Activated naive CD8-positive, alpha-beta T cell treated with anti-CD3 and anti-CD28 coated beads, Interleukin-2, amount 10 ng/mL, durations not matched to agents 7 days and 5 days (primary cell): ENCODE measurements at regions not wholly inside any gene's neighbourhood (a gene's known extent, or its start where the extent isn't known, plus 50 kb on each side); places are given as distances from the start of the nearest gene placed in this dataset.
"Not testable (repeated sequence)": the region's sequence is repeated elsewhere in the genome, so short reads cannot be mapped to it uniquely, and the experiment has no call there.

Experiments used
- ATAC-seq: fragments of 150-1000 bp; cut with Tn5 transposase; one replicate; pipeline ENCODE4 v1.10.0; 2021; ENCODE audit warnings: low read depth, moderate library complexity
- POLR2A ChIA-PET: fragments of 350-600 bp; sonication (Branson Sonifier 250); formaldehyde crosslinking; loops from one replicate; lab custom pipeline; 2021; ENCODE audit warnings: antibody characterized with exemption; lab: Charles Lee
- DNase-seq: peaks from one replicate; pipeline ENCODE4 v3.0.0; 2021
- H3K27ac Mint-ChIP-seq: one replicate; pipeline ENCODE4 v1.8.0; 2022; ENCODE audit warnings: mild to moderate bottlenecking, mixed read lengths
- H3K27me3 Mint-ChIP-seq: one replicate; pipeline ENCODE4 v1.8.0; 2022; ENCODE audit warnings: mild to moderate bottlenecking, moderate library complexity, mixed read lengths
- H3K36me3 Mint-ChIP-seq: one replicate; pipeline ENCODE4 v1.8.0; 2021; ENCODE audit warnings: mild to moderate bottlenecking, mixed read lengths
- H3K4me1 Mint-ChIP-seq: one replicate; pipeline ENCODE4 v1.8.0; 2021; ENCODE audit warnings: mixed read lengths
- H3K4me3 Mint-ChIP-seq: one replicate; pipeline ENCODE4 v1.8.0; 2022; ENCODE audit warnings: mild to moderate bottlenecking, moderate library complexity, mixed read lengths
- H3K9me3 Mint-ChIP-seq: one replicate; pipeline ENCODE4 v1.8.0; 2021; ENCODE audit warnings: mixed read lengths

GRCh38 chr2:129015397-129016285 is 697.0 kb upstream of the HS6ST1 start:
- Mint-ChIP-seq H3K4me1 (no peaks in the 10 kb centered on the region), H3K36me3 (no peaks in the 10 kb centered on the region), H3K4me3 (no peak overlapping the region), H3K27ac (no peak overlapping the region), H3K27me3 (no peaks in the 10 kb centered on the region), H3K9me3 (no peaks in the 10 kb centered on the region)
- ATAC-seq (no peak), DNase-seq (no peak)
- POLR2A ChIA-PET, result no interaction called here

GRCh38 chr2:129016972-129017371 is 698.3 kb upstream of the HS6ST1 start:
- POLR2A ChIA-PET, result no interaction called here
- Mint-ChIP-seq H3K27ac (no peak overlapping the region), H3K27me3 (no peaks in the 10 kb centered on the region), H3K9me3 (no peaks in the 10 kb centered on the region), H3K36me3 (no peaks in the 10 kb centered on the region), H3K4me3 (no peak overlapping the region), H3K4me1 (no peaks in the 10 kb centered on the region)
- DNase-seq, result no peak
- no peak for ATAC-seq

GRCh38 chr2:129024796-129025195 is 706.1 kb upstream of the HS6ST1 start:
- DNase-seq (no peak), ATAC-seq (no peak)
- H3K27ac Mint-ChIP-seq, result no peak overlapping the region
- POLR2A ChIA-PET, result no interaction called here
- H3K4me1 Mint-ChIP-seq, result no peaks in the 10 kb centered on the region
- no peak overlapping the region for H3K4me3 Mint-ChIP-seq
- no peaks in the 10 kb centered on the region for H3K9me3 Mint-ChIP-seq
- no peaks in the 10 kb centered on the region for H3K36me3 Mint-ChIP-seq
- H3K27me3 Mint-ChIP-seq, result no peaks in the 10 kb centered on the region

- Mint-ChIP-seq H3K4me1 (no peaks in the 10 kb centered on the region), H3K27ac (no peak overlapping the region), H3K9me3 (no peaks in the 10 kb centered on the region), H3K4me3 (no peak overlapping the region), H3K36me3 (no peaks in the 10 kb centered on the region), H3K27me3 (peaks cover 5% of the 10 kb centered on the region)
- DNase-seq (no peak), ATAC-seq (no peak)
- POLR2A ChIA-PET, result no interaction called here
Observed at GRCh38 chr2:129035992-129036391, 717.3 kb upstream of the HS6ST1 start.

- H3K4me3 Mint-ChIP-seq, H3K4me1 Mint-ChIP-seq, H3K27me3 Mint-ChIP-seq, POLR2A ChIA-PET, H3K27ac Mint-ChIP-seq, DNase-seq, H3K9me3 Mint-ChIP-seq, H3K36me3 Mint-ChIP-seq, ATAC-seq: not testable (repeated sequence)
Observed at GRCh38 chr2:129043677-129044076, 725.0 kb upstream of the HS6ST1 start.

- H3K27me3 Mint-ChIP-seq, H3K4me3 Mint-ChIP-seq, H3K36me3 Mint-ChIP-seq, H3K4me1 Mint-ChIP-seq, H3K27ac Mint-ChIP-seq, POLR2A ChIA-PET, ATAC-seq, DNase-seq, H3K9me3 Mint-ChIP-seq: not testable (repeated sequence)
Observed at GRCh38 chr2:129046475-129046874, 727.8 kb upstream of the HS6ST1 start.

- DNase-seq (no peak), ATAC-seq (no peak)
- no peaks in the 10 kb centered on the region for H3K4me1 Mint-ChIP-seq
- H3K27ac Mint-ChIP-seq, result no peak overlapping the region
- H3K9me3 Mint-ChIP-seq, result peaks cover 2% of the 10 kb centered on the region
- H3K36me3 Mint-ChIP-seq, result no peaks in the 10 kb centered on the region
- H3K27me3 Mint-ChIP-seq, result no peaks in the 10 kb centered on the region
- no peak overlapping the region for H3K4me3 Mint-ChIP-seq
- POLR2A ChIA-PET, result no interaction called here
Observed at GRCh38 chr2:129050101-129050500, 731.4 kb upstream of the HS6ST1 start.

GRCh38 chr2:129055242-129055641 is 736.6 kb upstream of the HS6ST1 start:
- no peak overlapping the region for H3K27ac Mint-ChIP-seq
- DNase-seq (no peak), ATAC-seq (no peak)
- POLR2A ChIA-PET, result no interaction called here
- H3K9me3 Mint-ChIP-seq, result no peaks in the 10 kb centered on the region
- no peaks in the 10 kb centered on the region for H3K4me1 Mint-ChIP-seq
- H3K4me3 Mint-ChIP-seq, result no peak overlapping the region
- H3K27me3 Mint-ChIP-seq, result no peaks in the 10 kb centered on the region
- no peaks in the 10 kb centered on the region for H3K36me3 Mint-ChIP-seq

GRCh38 chr2:129055824-129056223 is 737.2 kb upstream of the HS6ST1 start:
- Mint-ChIP-seq H3K36me3 (no peaks in the 10 kb centered on the region), H3K4me3 (no peak overlapping the region), H3K4me1 (no peaks in the 10 kb centered on the region), H3K27me3 (no peaks in the 10 kb centered on the region), H3K27ac (no peak overlapping the region), H3K9me3 (no peaks in the 10 kb centered on the region)
- no peak for DNase-seq
- no peak for ATAC-seq
- POLR2A ChIA-PET, result no interaction called here

- no peak for ATAC-seq
- no peak overlapping the region for H3K4me3 Mint-ChIP-seq
- no peaks in the 10 kb centered on the region for H3K27me3 Mint-ChIP-seq
- H3K4me1 Mint-ChIP-seq, result no peaks in the 10 kb centered on the region
- H3K36me3 Mint-ChIP-seq, result no peaks in the 10 kb centered on the region
- no peak overlapping the region for H3K27ac Mint-ChIP-seq
- POLR2A ChIA-PET, result no interaction called here
- no peaks in the 10 kb centered on the region for H3K9me3 Mint-ChIP-seq
- no peak for DNase-seq
Observed at GRCh38 chr2:129056309-129056958, 737.8 kb upstream of the HS6ST1 start.

GRCh38 chr2:129056959-129057317 is 738.3 kb upstream of the HS6ST1 start:
- Mint-ChIP-seq H3K36me3 (no peaks in the 10 kb centered on the region), H3K27ac (no peak overlapping the region), H3K4me1 (no peaks in the 10 kb centered on the region), H3K4me3 (no peak overlapping the region), H3K9me3 (no peaks in the 10 kb centered on the region), H3K27me3 (no peaks in the 10 kb centered on the region)
- DNase-seq, result no peak
- POLR2A ChIA-PET, result no interaction called here
- ATAC-seq, result no peak

GRCh38 chr2:129058981-129059380 is 740.3 kb upstream of the HS6ST1 start:
- Mint-ChIP-seq H3K9me3 (no peaks in the 10 kb centered on the region), H3K36me3 (no peaks in the 10 kb centered on the region), H3K27me3 (no peaks in the 10 kb centered on the region), H3K27ac (no peak overlapping the region), H3K4me3 (no peak overlapping the region), H3K4me1 (no peaks in the 10 kb centered on the region)
- POLR2A ChIA-PET, result no interaction called here
- DNase-seq (no peak), ATAC-seq (no peak)

- peaks cover 2% of the 10 kb centered on the region for H3K4me1 Mint-ChIP-seq
- H3K9me3 Mint-ChIP-seq, result no peaks in the 10 kb centered on the region
- no peaks in the 10 kb centered on the region for H3K36me3 Mint-ChIP-seq
- H3K27me3 Mint-ChIP-seq, result no peaks in the 10 kb centered on the region
- no peak for ATAC-seq
- no peak for DNase-seq
- POLR2A ChIA-PET, result no interaction called here
- H3K4me3 Mint-ChIP-seq, result no peak overlapping the region
- no peak overlapping the region for H3K27ac Mint-ChIP-seq
Observed at GRCh38 chr2:129059476-129059875, 740.8 kb upstream of the HS6ST1 start.

GRCh38 chr2:129061069-129061768 is 742.6 kb upstream of the HS6ST1 start:
- Mint-ChIP-seq H3K27me3 (no peaks in the 10 kb centered on the region), H3K36me3 (no peaks in the 10 kb centered on the region), H3K4me3 (no peak overlapping the region), H3K4me1 (peaks cover 2% of the 10 kb centered on the region), H3K27ac (no peak overlapping the region), H3K9me3 (no peaks in the 10 kb centered on the region)
- DNase-seq, result no peak
- POLR2A ChIA-PET, result no interaction called here
- ATAC-seq, result no peak
